Effector CD4-positive, alpha-beta T cell (primary cell): ENCODE measurements at regions not wholly inside any gene's neighbourhood (a gene's known extent, or its start where the extent isn't known, plus 50 kb on each side); places are given as distances from the start of the nearest gene placed in this dataset.

Experiments
- DNase-seq: peaks from one replicate; pipeline ENCODE4 v3.0.0-alpha.2; 2020

DNA sequence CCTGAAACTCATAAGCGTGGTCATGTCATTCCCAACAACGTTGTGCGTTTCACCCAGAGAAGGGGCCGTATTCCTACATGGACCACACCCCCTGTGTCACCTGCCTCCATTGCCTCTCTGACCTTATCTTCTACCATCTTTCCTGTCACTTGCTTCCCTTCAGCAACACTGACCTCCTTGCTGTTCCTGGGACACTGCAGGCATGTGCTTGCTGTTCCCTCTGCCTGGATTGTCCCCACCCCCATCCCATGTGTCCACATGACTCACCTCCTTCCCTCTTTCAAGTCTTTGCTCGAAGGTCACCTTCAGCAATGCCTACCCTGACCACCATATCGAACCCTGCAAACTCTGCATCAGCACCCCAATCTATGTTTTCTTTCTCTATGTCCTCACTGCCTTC, 133.2 kb upstream of the ZNF618 start:
- no peak for DNase-seq

DNA sequence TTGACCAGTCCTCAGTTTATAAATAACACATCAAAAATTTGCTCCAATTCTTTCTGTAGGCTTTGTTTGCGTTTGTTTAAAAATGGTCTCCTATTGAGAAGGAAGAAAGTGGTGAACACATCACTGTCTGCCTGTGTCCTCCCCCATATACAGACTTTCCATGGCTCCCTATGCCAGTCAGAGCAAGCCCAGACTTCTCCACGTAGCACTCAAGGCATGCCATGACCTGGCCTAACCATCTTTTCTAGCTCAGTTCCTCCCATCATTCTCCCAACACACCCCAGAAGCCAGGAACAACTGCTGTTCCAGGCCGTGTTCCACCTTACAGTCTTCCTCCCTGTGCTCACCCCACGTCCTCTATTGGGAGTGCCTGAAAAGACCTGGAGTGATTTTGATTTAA, 129.6 kb upstream of the ZNF618 start:
- no peak for DNase-seq

DNA sequence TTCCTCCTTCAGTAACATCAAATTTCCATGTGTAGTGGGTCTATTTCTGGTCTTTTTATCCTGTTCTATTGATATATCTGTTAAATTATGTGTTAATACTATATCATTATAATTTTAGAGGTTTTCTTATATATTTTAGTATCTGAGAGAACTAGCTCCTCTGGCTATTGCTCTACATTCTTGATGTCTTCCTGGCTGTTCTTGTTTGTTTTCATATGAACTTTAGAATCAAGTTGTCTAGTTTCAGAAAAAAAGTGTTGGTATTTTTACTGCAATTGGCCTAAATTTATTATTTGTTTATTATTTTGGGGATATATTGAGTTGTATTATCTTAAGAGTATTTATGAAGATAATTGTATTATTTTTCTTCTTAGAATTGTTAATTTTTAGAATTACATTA, 128.0 kb upstream of the ZNF618 start:
- no peak for DNase-seq

DNA sequence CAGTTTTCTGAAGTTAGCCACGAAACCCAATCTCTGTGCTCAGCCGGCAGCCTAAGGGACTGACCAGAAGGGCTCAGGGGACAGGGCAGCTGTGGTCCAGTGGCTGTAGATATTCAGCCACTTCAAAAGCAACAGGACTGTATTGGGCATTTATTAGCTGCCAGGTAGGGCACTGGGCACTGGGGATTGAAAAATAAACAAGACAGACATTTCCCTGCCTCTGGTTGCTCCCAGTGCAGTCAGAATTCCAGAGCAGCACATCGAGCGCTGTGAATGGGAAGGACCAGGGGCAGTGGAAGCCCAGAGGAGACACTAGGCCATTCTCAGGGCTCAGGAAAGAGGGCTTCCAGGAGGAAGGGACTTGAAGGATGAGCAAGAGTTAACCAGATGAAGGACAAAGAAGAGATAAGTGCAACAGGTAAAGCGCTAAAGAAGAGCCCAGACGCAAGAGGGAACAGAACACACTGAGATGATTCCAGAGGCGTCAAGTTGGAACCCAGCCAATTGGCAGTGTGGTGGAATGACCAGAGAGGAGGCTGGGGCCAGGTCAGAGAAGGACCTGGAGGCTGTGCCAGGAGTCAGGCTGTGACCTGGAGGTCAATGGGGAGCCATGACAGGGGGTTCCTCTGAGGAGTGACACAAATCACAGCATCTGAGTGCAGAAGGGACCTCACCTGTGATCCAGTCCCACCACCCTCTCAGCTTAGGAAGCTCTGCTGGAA, 122.5 kb upstream of the ZNF618 start:
- no peak for DNase-seq

DNA sequence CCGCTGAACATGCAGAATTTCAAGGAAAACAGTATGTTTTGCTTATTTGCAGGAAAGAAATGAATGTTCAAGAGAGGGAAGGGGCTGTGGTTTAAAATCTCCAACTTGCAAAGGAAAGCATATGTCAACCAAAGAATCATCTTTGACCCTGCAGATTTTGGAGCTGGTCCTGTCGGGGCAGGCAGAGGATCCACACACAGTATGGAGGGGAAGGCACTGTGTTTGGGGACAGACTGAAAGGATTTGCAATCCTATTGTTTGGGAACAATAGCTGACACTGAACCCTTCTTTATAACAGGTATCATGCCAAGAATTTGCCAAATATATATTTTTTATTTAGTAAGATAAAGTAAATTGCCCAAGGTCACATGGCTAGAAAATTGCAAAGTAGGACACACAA, 121.4 kb upstream of the ZNF618 start:
- no peak for DNase-seq

DNA sequence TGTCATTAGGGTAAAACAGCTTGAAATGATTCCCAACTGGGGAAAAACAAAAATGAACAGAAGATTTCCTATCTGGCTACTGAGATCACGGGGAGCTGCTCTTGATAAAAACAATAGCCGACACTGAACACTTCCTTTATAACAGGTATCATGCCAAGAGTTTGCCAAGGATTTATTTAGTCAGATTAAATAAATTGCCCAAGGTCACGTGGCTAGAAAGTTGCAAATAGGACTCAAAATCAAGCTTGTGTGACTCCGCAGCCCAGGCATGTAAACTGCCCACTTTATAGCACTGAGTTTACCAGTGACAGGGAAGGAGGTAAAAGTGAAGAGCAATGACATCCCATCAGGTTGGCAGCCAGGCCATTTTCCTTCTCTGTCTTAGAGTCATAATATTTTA, 120.7 kb upstream of the ZNF618 start:
- DNase-seq: no peak

DNA sequence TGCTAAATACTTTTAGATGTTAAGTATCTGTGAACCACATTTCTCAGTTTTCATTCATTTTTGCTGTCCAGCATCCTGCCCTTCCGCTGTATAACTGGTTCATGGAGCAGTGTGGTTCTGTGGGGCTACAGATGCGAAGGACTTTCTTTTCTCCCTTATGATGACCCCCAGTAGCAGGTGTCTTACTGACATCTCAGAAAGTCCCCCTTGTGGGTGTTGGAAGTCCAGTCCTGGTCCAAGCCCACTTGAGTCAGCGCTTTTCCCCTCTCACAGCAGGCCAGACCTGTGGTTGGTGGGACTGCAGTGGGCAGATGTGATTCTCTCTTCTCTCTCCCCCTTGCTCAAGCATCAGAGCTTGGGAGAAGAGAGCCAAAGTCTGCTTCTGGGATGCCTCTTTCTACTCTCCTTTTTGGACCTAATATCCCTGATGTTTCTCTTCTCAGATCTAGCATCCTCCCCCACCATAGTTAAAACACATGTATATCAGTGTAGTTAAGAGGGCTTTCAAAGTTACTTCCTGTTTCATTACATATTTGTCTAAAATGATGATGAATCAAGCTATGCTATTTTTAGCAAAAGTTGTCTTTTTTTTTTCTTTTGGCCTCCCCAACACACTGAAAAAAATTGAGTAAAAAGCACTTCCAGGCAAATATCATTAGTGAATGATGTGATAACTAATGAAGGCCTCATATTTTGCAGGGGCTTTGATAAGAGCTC, 119.5 kb upstream of the ZNF618 start:
- DNase-seq: no peak

DNA sequence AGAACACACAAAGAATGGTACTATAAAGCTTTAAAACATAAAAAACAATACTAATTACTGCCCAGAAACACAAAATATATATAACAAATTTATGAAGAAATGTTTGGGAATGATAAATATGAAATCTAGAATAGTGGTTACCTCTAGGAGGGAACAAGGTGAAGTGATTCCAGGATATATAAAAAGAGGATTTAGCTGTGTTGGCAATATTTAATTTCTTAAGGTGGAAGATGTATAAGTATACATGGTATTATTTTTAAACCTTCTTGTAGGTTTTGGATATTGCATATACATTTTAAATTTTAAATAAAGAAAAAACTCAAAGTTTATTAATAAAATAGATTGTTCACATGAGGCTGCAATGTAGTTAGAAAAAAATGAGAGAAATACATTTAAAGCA, 112.7 kb upstream of the ZNF618 start:
- no peak for DNase-seq

DNA sequence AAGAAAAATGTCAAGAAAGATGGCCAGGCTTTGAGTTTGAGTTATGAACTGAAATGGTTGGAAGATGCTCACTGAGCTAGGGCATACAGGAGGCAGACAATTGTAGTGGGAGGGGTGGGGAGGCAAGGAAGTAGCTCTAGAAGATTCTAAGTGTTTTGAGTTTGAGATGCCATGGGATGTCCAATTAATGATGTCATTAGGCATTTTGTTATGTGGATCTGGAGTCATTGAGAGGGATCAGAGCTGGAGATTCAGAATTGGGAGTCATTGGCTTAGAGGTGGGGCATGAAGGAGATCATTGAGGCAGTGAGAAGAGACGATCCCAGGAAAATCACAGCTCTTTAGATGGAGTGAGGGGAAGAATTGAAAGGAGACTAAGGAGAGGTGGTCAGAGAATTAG, 111.5 kb upstream of the ZNF618 start:
- no peak for DNase-seq

DNA sequence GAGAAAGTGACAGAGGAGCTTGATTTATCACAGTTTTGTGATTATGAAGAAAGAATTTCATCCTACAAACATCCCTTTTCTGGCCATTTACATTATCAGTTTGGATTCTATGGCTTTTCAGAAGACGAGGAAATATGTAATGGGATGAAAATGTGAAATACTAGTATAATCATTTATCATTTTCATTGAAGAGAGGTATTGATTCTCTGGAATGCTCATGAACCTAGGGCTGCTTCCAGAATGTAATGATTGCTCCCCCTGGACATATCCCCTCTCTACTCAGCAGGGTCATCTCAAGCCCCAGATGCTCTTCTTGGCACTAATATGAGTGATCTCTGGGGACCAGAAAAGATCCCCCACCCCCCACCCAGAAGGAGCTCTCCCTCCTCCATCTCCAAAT, 106.7 kb upstream of the ZNF618 start:
- no peak for DNase-seq

DNA sequence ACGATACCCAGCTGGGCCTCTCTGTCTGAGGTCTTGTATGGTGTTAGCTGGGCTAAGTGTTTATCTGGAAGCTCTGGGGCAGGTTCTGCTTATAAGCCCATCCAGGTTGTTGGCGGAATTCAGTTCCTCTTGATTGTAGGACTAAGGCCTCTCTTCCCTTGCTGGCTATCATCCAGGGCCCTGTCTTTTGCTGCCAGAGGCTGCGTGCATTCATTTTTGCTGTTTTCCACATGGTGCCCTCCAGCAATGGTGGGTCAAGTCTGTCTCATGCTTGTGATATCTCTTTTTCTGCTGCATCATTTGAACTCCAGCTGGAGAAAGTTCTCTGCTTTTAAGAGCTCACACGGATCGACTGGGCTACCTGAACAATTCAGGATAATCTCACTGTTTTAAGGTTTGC, 105.7 kb upstream of the ZNF618 start:
- DNase-seq: no peak

DNA sequence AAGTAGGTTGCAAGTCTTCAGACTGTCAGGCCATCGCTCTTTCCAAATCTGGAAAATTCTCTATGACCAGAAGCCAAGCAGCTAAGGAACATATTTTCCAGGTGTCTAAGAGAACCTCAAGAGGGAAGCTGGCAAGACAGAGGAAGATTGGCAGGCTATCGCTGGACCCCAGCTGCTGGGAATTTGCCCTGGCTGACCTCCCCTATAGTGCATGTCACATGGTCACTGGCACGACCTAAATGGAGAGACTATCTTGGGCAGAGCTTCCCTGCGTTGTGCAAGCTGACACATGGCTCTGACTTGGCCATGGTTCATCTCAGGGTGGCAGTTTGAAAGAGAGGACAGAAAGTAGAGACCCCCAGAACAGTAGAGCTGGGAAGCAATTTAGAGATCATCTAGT, 104.9 kb upstream of the ZNF618 start:
- DNase-seq: no peak

DNA sequence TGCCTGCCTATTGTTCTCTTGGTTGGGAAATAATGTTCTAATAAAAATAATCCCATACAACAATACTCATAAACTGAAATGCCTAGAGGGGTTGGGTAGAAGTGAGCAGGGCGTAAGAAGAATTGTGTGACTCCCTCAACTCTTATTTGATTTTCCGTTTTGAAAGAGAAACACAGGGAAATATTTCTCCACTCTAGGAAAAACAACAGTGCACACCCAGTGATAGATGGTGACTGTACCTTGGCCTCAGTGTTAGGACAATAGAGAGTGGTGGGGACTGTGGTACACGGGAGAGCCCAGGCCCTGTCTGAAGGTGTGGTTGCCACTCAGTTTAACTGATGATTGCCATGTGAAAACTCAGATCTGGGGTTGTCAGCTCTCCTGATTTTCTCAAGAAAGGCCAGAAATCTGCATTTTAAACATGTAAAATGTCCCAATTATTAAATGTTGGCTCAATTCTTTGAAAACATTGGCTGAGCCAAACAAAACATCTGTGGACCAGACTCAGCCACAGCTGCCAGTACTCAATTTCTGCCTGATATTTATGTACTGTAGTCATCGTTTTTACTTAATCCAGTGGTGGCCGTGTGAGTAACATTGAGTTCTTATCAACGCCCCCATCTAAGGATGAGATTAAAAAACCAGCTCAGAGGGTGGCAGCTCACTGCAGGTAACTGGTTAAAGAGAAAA, 103.8 kb upstream of the ZNF618 start:
- DNase-seq: no peak

DNA sequence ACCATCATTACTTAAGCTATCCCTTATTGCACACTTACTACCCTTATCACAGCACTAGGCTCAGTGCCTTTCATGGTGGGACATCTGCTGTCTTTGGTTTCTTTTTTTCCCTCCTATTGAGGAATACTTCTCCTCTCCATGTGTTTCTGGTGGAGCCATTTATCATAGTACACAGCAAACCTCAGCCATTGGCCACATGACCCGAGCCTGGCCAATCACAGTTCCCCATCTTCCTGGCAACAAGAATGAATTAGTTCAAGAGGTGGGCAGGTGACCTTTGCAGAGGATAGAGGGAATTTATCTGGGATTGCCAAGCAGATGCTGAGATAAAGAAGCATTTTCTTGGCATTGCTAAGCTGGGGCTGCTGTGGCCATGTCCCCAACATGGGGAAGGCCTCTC, 101.1 kb upstream of the ZNF618 start:
- DNase-seq: no peak

DNA sequence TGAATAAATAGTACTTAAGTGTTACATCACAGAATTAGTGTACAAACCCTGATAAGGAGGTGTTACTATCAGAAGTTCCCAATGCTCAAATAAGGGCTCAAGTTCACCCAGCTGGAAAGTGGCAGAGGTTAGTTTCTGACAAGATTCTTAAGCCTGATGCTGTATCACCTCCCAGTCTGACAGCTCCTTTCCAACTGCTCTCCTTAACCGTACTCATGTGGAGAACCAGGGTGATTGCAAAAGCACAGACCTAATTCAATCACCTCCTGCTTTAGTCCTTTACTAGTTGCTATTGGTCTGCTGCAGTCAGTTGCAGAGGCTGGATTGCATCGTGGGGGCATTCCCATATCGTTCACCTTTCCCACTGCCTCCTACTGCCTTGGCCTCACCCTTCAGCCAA, 100.4 kb upstream of the ZNF618 start:
- DNase-seq: no peak

DNA sequence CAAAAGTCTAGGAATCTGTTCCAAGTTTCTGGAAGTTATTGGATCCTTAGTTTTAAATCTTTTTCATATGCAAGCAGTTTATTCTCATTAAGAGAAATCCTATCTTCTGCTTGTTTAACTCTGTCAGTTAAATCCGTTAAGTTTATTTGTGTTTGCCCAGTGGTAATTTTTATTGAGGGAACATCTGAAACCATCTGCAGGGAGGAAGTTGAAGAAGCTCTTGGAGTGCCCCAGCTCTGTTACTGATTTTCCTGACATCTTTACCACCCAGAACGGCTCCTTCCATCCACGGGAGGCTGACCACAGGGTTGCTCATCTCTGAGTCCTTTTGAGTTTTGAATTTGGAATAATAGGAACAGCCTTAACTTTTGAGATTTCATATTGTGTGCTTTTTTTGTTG, 99.9 kb upstream of the ZNF618 start:
- DNase-seq: no peak

DNA sequence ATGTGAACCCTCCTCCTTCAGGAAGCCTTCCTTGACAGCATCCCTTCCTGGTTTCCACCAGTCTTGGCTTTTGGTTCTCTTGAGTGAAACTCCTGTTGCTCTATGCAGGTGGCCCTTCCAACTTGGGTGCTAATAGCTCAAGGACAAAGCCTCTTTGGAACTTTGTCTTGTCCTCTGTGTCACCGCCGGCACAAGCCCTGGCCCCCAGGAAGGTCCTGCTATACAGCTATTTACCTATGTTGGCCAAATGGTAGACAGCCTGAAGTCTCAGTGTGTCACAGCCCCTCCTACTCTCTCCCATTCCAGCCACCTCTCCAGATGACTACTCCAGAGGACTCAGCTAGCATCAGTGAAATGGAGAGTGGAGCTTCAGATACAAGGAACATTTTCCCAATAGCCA, 94.7 kb upstream of the ZNF618 start:
- DNase-seq: no peak

DNA sequence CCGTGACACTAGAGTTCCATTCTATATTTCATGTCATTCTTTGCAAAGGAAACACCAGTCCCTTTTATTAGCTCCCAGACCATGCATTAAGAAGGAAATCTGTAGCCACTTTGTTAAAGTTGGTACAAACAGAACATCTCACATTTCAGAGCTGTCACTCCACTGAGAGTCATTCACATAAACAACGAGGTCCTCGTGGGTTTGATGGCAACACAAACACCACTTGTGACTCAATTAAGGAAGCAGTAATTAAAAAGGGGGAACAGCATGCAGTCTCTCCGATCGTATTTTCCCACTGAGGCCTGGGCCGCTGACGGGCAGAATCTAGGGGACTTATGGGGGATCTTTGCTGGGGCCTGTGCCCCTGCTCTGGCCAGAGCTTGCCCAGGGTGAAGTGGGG, 94.2 kb upstream of the ZNF618 start:
- no peak for DNase-seq

DNA sequence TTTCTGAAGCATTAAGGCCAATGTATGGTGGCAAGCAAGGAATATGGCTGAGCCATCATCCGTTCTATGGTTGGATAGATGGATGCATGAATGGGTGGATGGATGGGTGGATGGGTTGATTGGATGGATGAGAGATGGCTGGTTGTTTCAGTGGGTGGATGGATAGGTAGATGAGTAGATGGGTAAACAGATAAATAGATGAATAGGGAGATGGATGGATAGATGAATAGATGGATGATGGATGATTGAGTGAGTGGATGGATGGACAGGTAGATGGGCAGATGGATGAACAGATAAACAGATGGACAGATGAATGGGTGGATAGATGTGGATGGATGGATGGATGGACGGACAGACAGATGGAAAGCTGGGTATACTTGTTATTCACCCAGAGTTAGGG, 92.6 kb upstream of the ZNF618 start:
- DNase-seq: no peak

DNA sequence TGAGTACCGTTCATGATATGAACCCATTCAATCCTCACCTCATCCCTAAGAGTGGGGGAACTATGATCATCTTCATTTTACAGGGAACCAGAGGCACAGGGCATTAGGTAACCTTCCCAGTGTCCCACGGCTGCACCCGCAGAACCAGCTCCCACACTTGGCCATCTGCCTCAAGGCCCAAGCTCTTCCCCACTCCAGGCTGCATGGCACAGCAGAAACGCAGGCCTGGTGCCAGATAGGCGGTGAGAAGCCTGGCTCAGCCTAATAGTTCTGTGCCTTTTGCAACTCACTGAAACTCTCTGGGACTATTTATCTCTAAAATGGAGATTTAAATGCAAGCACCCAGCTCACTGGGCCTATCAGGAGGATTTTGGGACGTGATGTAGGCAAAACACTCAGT, 90.8 kb upstream of the ZNF618 start:
- DNase-seq: no peak

DNA sequence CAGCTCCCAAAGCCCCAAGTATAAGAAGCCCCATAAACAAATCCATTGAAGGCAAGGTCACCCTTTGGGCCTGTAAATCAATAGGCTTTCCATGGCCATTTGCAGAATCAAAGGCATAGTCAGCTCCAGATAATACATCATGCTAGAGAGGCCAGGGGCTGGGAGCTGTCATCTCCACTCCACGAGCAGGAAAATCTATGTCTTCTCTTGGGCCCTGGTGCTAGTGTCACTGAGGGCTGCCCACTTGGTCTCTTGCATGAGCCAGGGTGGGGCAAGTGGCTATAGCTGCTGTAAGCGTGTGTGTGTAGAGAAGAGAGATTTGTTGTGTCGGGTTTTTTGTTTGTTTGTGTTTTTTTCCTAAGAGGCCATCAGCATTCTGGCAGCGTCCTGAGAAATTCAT, 90.0 kb upstream of the ZNF618 start:
- no peak for DNase-seq

DNA sequence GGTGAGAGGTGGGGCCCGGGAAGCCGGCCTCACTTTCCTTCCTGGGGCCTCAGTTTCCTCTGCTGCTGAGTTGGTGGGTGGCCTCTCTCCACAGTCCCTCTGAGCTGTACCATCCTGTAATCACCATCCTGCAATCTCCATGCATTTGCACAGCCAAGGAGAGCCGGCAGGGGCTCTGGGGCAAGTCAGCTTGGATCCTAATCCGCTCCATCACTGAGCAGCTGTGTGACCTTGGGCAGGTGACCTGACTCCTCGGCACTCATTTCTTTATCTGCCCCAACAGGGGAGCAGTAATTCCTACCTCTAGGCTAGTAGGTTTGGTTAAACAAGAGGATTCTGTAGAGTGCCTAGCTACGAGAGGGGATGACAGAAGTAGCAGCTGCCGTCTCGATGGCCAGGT, 88.2 kb upstream of the ZNF618 start:
- DNase-seq: no peak

DNA sequence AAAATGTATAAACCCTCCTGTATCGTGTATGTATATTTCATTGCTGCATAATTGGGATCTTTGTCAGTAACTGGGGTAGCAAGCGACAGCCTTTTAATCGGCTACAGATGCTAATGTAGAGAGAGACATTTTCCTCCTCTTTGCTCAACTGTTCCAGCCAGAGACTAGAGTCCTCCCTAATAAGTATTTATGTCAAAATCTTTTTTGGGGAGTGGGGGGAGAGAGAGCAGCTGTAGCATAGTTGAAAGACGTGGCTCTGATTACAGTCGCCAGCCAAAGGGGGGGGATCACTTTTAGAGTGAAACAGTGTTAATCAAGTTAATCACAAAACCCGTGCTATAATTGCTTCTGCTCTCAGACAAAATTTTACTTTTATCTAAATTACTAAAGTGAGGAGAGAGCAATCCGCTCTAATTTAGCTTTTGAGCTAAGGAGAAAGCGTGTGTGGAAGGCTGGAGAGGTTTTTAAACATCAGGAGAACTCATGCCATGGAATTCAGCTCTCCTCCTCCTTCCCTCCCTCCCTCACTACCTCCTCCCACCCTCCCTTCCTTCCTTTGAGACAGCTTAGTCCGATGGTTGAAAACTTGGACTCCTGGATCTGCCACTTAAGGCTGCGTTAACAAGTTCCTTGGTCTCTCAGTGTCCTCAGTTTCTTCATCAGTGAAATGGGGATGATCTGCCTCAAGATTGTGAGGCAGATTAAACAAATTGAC, 87.3 kb upstream of the ZNF618 start:
- DNase-seq: no peak

DNA sequence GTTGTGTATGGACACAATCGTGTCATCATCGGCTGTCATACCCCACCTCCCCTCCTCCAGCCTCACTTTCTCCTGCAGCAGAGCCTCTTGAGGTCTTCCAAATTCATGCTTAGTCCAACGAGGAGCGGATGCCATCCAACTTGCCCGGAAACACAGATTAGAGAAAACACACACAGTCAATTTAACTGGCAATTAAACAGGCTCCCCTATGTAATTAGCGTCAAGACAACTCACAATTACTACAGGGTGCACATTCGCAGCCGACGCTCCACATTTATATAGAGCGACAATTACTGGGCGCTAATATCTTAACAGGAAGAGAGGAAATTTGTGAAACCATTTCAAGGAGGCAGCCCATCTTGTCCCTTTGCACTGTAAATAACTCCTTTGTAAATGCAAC, 86.0 kb upstream of the ZNF618 start:
- no peak for DNase-seq
